ENCODE measurements at regions not wholly inside any gene's neighbourhood (a gene's known extent, or its start where the extent isn't known, plus 50 kb on each side); places are given as distances from the start of the nearest gene placed in this dataset.

- no peak for DNase-seq (ENCODE audit: low read depth in 3 of 3)
Observed at GRCh38 chr12:130102266-130102665, 60.0 kb upstream of the FZD10 start.

DNA sequence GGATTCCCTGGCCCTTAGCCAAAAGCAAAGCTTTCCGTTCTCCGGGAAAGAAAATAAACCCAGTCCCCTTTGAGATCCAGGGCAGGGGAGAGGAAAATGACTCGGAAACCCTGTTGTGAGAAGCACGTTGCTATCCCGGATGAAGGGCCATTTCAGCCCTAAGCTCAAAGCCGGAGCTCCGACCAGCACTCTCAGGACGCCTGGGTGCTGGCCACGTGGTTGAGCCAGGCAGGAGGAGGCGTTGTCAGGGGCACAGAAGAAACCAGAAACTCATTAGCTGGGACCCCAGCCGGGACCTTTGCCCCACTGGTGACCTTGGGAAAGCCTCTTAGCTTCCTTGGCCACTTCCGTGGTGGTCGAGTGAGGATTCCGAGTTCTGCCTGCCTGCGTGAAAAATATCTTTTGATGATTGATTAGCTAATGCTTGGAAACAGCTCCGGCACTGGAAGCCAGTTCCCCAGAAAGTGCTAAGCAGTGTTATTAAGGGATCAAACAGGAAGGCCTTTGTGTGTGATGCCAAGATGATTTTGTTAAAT lies 57.6 kb upstream of the FZD10 start:
- no peak for DNase-seq (ENCODE audit: low read depth in 3 of 3)

GRCh38 chr12:130109062-130109945 lies 53.0 kb upstream of the FZD10 start:
- DNase-seq (ENCODE audit: low read depth in 3 of 3) = no peak

GRCh38 chr12:130110914-130111313 lies 51.4 kb upstream of the FZD10 start:
- DNase-seq (ENCODE audit: low read depth in 3 of 3) = no peak

GRCh38 chr12:130111965-130112496 lies 50.2 kb upstream of the FZD10 start:
- no peak for DNase-seq (ENCODE audit: low read depth in 3 of 3)

Data from stimulated activated CD4-positive, alpha-beta T cell treated with anti-CD3 and anti-CD28 coated beads, TNF-alpha, amount 100 ng/mL, for 24 hours (primary cell).